ENCODE measurements at regions not wholly inside any gene's neighbourhood (a gene's known extent, or its start where the extent isn't known, plus 50 kb on each side); places are given as distances from the start of the nearest gene placed in this dataset.

DNA sequence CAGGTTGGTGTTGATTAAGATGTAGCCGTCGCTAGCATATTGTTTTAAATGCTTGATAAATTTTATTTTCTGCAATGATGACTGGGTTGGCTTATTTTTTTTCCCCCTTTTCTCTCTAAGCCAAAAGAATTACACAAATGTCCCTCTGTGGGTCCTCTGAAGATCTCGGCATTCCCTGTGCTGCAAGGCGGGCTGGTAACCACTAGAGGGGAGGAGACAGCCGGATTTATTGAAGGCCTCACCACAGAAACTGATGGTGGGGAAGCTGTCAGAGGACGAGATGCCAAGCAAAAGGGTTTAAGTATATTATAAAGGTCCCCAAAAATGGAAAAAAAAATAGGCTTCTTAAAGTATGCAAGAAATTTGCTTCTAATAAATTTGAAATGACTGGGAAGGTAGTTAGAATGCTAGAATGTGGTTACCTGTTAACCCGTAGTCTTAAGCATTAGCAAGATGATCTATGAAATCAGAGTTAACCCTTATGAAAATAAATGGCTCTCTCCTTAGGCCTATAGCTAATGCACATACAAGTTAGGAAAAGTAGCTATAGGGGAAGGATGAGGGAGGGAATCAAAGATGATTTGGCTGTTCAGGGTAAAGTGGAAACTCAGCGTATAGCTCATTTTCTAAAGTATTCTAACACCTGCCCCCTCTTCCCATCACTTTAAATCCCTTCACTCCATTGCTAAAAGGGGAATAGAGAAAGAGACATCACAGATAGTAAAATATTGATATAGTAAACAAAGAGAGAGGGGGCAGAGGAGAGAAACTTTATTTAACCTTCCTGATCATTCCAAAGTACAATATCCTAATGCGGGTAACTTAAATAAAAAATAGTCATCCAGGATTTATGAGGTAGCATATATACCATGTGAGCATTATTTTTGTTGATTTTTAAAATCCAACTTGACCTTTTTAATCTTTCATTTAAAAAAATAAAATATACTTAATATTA is 894.5 kb upstream of the POU3F3 start:
- no peak for DNase-seq (ENCODE audit: low spot score)

DNA sequence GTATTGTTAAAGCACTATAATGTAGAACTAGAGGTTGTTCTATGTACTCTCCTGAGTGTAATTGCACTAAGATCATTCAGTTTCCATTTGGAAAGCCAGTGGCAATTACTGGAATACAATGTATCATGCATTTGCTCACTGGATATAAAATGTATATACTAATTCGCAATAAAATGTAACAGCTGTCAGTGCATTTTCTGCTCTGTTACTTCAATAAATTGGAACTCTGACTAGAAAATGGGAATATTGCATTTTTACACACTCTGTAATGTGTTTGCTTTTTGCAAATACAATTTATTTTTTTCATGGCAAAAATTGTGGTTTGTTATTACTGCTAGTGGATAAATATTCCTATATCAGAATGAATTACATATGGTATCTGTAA is 893.8 kb upstream of the POU3F3 start:
- no peak for DNase-seq (ENCODE audit: low spot score)

DNA sequence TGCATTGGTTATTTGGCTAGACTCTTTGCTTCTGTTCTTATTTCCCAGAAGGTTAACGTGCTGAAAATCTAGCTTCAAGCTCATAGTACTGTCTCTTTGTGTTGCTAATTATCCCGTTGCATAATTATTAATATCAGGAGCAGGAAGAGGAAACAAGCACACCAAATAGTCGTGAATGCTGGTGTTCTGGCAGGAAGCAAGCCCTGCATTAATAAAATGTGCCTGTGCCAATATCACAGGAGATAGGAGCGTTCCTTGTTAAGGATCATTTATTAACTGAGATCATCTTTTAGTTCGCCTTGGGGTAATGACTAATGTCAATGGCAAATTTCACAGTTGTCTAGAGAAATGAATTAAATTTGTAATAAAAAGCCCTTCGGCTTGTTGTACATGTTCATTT is 893.0 kb upstream of the POU3F3 start:
- no peak for DNase-seq (ENCODE audit: low spot score)

DNA sequence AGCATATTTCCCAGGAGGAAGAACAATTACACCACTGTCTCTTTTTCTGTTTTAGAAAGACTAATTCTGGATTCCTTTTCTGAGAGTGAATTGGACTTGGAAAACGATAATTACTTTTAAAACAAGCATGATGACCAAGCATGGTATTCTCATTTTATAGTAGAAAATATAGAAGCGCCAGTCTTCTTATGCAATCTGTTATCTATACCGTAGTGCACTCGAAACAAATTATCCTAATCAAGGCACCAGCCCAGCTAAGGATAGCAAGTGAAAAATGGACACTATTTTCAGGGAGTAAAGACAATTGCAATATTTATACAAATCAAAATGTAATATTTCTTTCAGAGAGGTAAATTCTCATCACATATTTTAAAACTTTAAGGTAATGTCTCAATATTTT is 892.1 kb upstream of the POU3F3 start:
- no peak for DNase-seq (ENCODE audit: low spot score)

DNA sequence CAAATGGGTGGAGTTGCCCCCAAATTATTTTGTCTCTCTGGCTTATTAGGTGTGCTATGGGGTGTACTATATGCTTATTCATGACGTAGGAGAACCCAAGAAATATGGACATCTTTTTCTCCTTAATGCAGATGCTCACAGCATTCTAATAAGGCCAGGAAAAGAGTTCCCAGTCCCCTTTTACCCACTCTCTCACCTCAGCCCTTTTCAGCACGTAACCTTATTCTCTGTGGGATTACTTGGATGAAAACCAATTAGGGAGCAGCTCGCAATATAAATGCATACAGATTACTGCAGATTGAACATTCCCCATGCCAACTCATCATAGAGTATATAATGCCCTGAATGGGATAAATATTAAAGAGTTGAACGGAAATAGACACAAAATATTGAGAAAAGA is 891.2 kb upstream of the POU3F3 start:
- no peak for DNase-seq (ENCODE audit: low spot score)

- no peak for DNase-seq (ENCODE audit: low spot score)
Measured at GRCh38 chr2:103963146-103963725, 890.7 kb upstream of the POU3F3 start.

- no peak for DNase-seq (ENCODE audit: low spot score)
Measured at GRCh38 chr2:103977241-103977640, 876.7 kb upstream of the POU3F3 start.

GRCh38 chr2:103977668-103978067 is 876.2 kb upstream of the POU3F3 start:
- DNase-seq (ENCODE audit: low spot score): no peak

DNA sequence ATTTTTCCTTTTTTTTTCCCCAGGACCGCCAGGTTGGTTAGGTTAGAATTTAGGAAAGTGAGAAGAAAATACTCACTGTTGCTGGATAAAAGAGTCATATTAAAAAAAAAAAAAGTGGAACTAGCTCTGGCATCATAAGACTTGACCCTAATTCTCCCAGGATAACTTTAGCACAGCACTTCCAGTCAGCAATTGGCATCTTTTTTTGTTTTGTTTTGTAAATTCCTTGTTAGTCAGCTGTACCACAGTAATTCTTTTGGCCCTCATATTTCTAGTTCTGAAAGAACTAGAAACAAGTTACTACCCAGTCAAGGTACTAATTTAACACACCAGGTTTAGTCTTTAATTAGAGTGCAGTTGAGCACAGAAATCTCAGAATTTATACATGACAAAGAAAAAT is 873.5 kb upstream of the POU3F3 start:
- DNase-seq (ENCODE audit: low spot score): no peak

GRCh38 chr2:103982691-103983090 is 871.2 kb upstream of the POU3F3 start:
- no peak for DNase-seq (ENCODE audit: low spot score)

- no peak for DNase-seq (ENCODE audit: low spot score)
Measured at GRCh38 chr2:103986001-103986400, 867.9 kb upstream of the POU3F3 start.

DNA sequence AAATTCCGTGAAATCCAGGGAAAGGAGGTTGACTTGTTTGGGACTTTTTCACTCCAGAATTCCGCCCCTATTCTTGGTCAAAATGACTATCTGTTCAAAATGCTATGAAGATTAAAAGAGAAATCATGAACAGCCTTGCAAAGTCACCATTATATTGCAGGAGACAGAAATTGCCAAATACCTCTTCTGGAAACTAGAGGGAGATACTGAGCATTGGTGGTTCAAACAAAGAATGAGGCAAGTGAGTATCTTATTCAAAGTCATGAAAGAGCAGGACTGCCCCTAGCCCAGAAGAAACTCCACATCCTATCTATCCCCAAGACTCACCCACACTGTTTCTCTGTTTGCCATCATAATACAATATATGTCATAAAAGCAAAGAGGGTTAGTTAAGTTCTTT is 862.3 kb upstream of the POU3F3 start:
- DNase-seq (ENCODE audit: low spot score): no peak

- DNase-seq (ENCODE audit: low spot score): no peak
Measured at GRCh38 chr2:104004821-104005220, 849.1 kb upstream of the POU3F3 start.

GRCh38 chr2:104016801-104017200 is 837.1 kb upstream of the POU3F3 start:
- DNase-seq (ENCODE audit: low spot score): no peak

DNA sequence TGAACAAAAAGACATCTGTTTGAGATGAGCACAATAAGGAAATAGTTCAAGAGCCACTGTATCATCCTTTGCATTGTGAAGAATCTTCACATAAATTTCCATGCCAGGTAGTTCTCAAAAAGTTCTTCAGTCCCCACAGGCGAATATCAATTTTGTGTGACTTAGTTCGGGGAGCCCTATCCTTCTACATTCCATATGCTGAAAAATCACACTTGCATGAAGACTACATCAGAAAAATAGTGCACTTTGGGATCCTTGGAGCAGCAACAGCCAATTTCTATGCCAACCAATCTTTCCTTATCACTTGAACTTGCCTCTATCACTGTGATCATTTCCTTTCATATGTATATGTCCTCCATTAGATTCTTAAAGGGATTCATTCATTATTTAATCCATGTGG is 830.6 kb upstream of the POU3F3 start:
- DNase-seq (ENCODE audit: low spot score): no peak

GRCh38 chr2:104023765-104024164 is 830.1 kb upstream of the POU3F3 start:
- no peak for DNase-seq (ENCODE audit: low spot score)

DNA sequence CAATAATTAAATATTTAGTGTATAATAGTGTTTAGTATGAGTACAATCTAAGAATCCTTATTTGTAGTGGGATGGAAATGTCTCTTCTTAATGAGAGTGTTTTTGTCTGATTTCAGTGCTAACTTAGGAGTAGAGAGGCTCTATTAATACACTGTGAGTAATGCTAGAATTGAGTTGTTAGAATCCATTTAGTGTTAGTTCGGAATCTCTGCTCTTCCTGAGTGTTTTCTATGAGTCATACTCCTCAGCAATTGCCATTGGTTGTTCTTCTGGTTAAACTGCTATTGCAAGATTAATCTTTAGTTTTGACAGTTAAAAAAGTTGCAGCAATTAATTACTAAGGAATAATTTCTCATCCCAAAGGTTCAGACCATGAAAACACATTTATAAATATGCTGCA is 828.6 kb upstream of the POU3F3 start:
- no peak for DNase-seq (ENCODE audit: low spot score)

GRCh38 chr2:104026725-104027124 is 827.2 kb upstream of the POU3F3 start:
- DNase-seq (ENCODE audit: low spot score): no peak

GRCh38 chr2:104027321-104027720 is 826.6 kb upstream of the POU3F3 start:
- DNase-seq (ENCODE audit: low spot score): no peak

GRCh38 chr2:104028061-104028460 is 825.9 kb upstream of the POU3F3 start:
- no peak for DNase-seq (ENCODE audit: low spot score)

DNA sequence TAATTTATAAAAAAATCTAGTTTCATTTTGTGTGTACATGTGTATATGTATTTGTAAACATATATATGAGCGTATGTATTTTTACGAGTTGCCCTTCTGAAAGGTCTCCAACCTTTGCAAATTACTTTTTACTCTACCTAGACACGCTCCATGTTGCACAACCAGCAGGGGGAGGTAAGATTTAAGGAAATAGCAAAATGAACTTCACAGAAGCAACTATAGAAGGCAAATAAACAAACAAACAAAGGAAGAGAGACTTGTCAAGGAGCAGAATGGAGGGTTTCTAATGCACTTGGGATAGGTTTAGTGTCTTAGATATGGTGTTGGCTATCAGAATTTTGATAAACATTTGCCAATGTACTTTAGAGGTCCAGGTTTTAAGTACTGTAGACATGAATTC is 820.5 kb upstream of the POU3F3 start:
- DNase-seq (ENCODE audit: low spot score): no peak

DNA sequence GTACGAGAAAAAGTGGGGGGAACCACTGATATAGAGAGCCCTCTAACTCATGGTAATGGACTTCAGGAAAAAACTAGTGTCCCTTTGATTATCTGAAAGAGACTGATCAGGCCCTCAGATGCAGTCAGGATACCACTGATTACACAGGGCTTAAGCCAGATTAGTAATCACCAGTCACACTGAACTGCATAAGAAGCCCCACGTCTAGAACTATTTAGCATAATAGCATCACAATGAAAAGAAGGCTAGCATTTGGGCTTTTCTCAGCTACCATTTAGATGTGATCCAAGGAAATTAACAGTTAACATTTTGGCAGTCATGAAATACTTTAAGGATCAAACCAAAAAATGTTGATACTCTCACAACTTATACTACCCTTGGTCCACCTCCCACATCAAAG is 813.1 kb upstream of the POU3F3 start:
- no peak for DNase-seq (ENCODE audit: low spot score)

- no peak for DNase-seq (ENCODE audit: low spot score)
Measured at GRCh38 chr2:104041351-104041750, 812.6 kb upstream of the POU3F3 start.

- DNase-seq (ENCODE audit: low spot score): no peak
Measured at GRCh38 chr2:104043864-104044263, 810.1 kb upstream of the POU3F3 start.
